ENCODE measurements at regions not wholly inside any gene's neighbourhood (a gene's known extent, or its start where the extent isn't known, plus 50 kb on each side); places are given as distances from the start of the nearest gene placed in this dataset.
A peak's percentile ranks its signal among the peaks of the same experiment; 100 is the strongest.
"Not testable (repeated sequence)": the region's sequence is repeated elsewhere in the genome, so short reads cannot be mapped to it uniquely, and the experiment has no call there.

DNA sequence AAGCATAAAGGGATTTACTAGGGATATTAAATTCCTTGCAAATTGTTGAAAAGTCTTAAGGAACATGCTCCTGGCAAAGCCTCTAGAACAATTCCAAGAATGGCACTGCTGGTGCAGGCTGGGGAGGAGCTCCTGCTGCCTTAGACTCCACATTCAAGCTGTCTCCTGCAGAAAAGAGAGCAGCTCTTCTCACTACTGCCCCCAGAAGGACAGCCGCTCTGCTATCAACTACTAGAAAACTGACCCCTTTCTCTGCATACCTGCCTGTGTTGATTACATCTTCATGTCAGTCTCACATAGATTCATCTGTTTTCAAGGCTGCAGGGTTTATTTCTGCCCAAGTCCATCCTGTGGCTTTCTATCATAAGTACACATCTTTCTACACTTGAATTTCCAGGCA is 312.8 kb downstream of the RPIA start:
- TF ChIP-seq NANOG (IDR thresholded peaks at IDR 0.05; ENCODE audit: borderline replicate concordance), result not testable (repeated sequence)
- TF ChIP-seq, protein P1, sequence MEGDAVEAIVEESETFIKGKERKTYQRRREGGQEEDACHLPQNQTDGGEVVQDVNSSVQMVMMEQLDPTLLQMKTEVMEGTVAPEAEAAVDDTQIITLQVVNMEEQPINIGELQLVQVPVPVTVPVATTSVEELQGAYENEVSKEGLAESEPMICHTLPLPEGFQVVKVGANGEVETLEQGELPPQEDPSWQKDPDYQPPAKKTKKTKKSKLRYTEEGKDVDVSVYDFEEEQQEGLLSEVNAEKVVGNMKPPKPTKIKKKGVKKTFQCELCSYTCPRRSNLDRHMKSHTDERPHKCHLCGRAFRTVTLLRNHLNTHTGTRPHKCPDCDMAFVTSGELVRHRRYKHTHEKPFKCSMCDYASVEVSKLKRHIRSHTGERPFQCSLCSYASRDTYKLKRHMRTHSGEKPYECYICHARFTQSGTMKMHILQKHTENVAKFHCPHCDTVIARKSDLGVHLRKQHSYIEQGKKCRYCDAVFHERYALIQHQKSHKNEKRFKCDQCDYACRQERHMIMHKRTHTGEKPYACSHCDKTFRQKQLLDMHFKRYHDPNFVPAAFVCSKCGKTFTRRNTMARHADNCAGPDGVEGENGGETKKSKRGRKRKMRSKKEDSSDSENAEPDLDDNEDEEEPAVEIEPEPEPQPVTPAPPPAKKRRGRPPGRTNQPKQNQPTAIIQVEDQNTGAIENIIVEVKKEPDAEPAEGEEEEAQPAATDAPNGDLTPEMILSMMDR (conservative IDR thresholded peaks at IDR 0.05; ENCODE audit: low read depth in 2 of 2), result peak; percentile 44 to 45
